ENCODE measurements at regions not wholly inside any gene's neighbourhood (a gene's known extent, or its start where the extent isn't known, plus 50 kb on each side); places are given as distances from the start of the nearest gene placed in this dataset.

- intact Hi-C loops (cut with micrococcal nuclease), result loop anchor here in 1 of 2 donors (10.0 kb wide), 1 partner anchor 508 kb away; no protein-coding TSS in a partner anchor
- no peak overlapping the region for H3K27ac ChIP-seq (ENCODE audit: low read depth in 1 of 2, low read length in 2 of 2)
- no peak overlapping the region for H3K9ac ChIP-seq (ENCODE audit: insufficient read depth, low read length, poor library complexity, severe bottlenecking)
- no peaks in the 10 kb centered on the region for H3K4me1 ChIP-seq (ENCODE audit: control insufficient read depth in 1 of 2, insufficient read depth in 2 of 2, low read length in 2 of 2)
- no peak overlapping the region for H3K4me3 Mint-ChIP-seq
- H3K36me3 ChIP-seq (replicated peaks in 1 of 2; ENCODE audit: control insufficient read depth in 1 of 2, insufficient read depth in 2 of 2, low read length in 2 of 2), result no peaks in the 10 kb centered on the region
- no peak overlapping the region for H3K27ac Mint-ChIP-seq
- no peaks in the 10 kb centered on the region for H3K79me2 ChIP-seq (ENCODE audit: insufficient read depth, low read length)
- peaks cover 34 to 48% (median 38%) of the 10 kb centered on the region in 7 donors for H3K9me3 Mint-ChIP-seq
- TF ChIP-seq, protein P1, sequence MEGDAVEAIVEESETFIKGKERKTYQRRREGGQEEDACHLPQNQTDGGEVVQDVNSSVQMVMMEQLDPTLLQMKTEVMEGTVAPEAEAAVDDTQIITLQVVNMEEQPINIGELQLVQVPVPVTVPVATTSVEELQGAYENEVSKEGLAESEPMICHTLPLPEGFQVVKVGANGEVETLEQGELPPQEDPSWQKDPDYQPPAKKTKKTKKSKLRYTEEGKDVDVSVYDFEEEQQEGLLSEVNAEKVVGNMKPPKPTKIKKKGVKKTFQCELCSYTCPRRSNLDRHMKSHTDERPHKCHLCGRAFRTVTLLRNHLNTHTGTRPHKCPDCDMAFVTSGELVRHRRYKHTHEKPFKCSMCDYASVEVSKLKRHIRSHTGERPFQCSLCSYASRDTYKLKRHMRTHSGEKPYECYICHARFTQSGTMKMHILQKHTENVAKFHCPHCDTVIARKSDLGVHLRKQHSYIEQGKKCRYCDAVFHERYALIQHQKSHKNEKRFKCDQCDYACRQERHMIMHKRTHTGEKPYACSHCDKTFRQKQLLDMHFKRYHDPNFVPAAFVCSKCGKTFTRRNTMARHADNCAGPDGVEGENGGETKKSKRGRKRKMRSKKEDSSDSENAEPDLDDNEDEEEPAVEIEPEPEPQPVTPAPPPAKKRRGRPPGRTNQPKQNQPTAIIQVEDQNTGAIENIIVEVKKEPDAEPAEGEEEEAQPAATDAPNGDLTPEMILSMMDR (IDR thresholded peaks at IDR 0.05), result no peak
- H3K27me3 ChIP-seq (ENCODE audit: control insufficient read depth in 2 of 2, insufficient read depth in 2 of 2, low read length in 2 of 2), result no peaks in the 10 kb centered on the region
- no peak overlapping the region for H2AFZ ChIP-seq (ENCODE audit: insufficient read depth, low read depth, low read length, poor library complexity, severe bottlenecking)
- peaks cover 0 to 3% (median 2%) of the 10 kb centered on the region in 3 donors for H3K27me3 Mint-ChIP-seq (ENCODE audit: low read depth in 3 of 3)
- H3K4me2 ChIP-seq (replicated peaks; ENCODE audit: extremely low read depth, low read length, poor library complexity, severe bottlenecking), result no peak overlapping the region
- no peaks in the 10 kb centered on the region for H3K36me3 Mint-ChIP-seq
- H4K20me1 ChIP-seq (ENCODE audit: insufficient read depth, low read length), result no peaks in the 10 kb centered on the region
- 82% methylated on average over 18 of the region's 19 CpGs for WGBS (ENCODE audit: insufficient coverage)
- no peak overlapping the region for H3K4me3 ChIP-seq (replicated peaks in 1 of 3; ENCODE audit: low read depth in 2 of 3, low read length in 3 of 3)
- no peak for DNase-seq
- no peaks in the 10 kb centered on the region for H3K4me1 Mint-ChIP-seq
- H3K9me3 ChIP-seq (replicated peaks in 1 of 2; ENCODE audit: control insufficient read depth in 1 of 2, insufficient read depth in 1 of 2, low read length in 2 of 2), result peaks cover 47 to 48% of the 10 kb centered on the region in 2 donors
Observed at GRCh38 chr6:168376811-168377483, 57.4 kb upstream of the DACT2 start.

- H3K4me1 ChIP-seq (ENCODE audit: control insufficient read depth in 1 of 2, insufficient read depth in 2 of 2, low read length in 2 of 2), result no peaks in the 10 kb centered on the region
- Mint-ChIP-seq H3K27me3 (ENCODE audit: low read depth in 3 of 3) (peaks cover 0 to 2% (median 1%) of the 10 kb centered on the region in 3 donors), H3K4me1 (no peaks in the 10 kb centered on the region), H3K36me3 (no peaks in the 10 kb centered on the region), H3K9me3 (peaks cover 37 to 52% (median 43%) of the 10 kb centered on the region in 7 donors), H3K4me3 (no peak overlapping the region), H3K27ac (no peak overlapping the region)
- no peaks in the 10 kb centered on the region for H3K27me3 ChIP-seq (ENCODE audit: control insufficient read depth in 2 of 2, insufficient read depth in 2 of 2, low read length in 2 of 2)
- DNase-seq, result no peak
- H3K9me3 ChIP-seq (replicated peaks in 1 of 2; ENCODE audit: control insufficient read depth in 1 of 2, insufficient read depth in 1 of 2, low read length in 2 of 2), result peaks cover 52 to 53% of the 10 kb centered on the region in 2 donors
- 68% methylated on average over 17 of the region's 17 CpGs for WGBS (ENCODE audit: insufficient coverage)
- H3K9ac ChIP-seq (ENCODE audit: insufficient read depth, low read length, poor library complexity, severe bottlenecking), result no peak overlapping the region
- no peak overlapping the region for H3K4me2 ChIP-seq (replicated peaks; ENCODE audit: extremely low read depth, low read length, poor library complexity, severe bottlenecking)
- no peaks in the 10 kb centered on the region for H4K20me1 ChIP-seq (ENCODE audit: insufficient read depth, low read length)
- H3K4me3 ChIP-seq (replicated peaks in 1 of 3; ENCODE audit: low read depth in 2 of 3, low read length in 3 of 3), result no peak overlapping the region
- no peak overlapping the region for H2AFZ ChIP-seq (ENCODE audit: insufficient read depth, low read depth, low read length, poor library complexity, severe bottlenecking)
- intact Hi-C loops (cut with micrococcal nuclease), result loop anchor here in 1 of 2 donors (10.0 kb wide), 1 partner anchor 507 kb away; no protein-coding TSS in a partner anchor
- H3K27ac ChIP-seq (ENCODE audit: low read depth in 1 of 2, low read length in 2 of 2), result no peak overlapping the region
- TF ChIP-seq, protein P1 (IDR thresholded peaks at IDR 0.05), result no peak
- H3K79me2 ChIP-seq (ENCODE audit: insufficient read depth, low read length), result no peaks in the 10 kb centered on the region
- H3K36me3 ChIP-seq (replicated peaks in 1 of 2; ENCODE audit: control insufficient read depth in 1 of 2, insufficient read depth in 2 of 2, low read length in 2 of 2), result no peaks in the 10 kb centered on the region
Observed at GRCh38 chr6:168377484-168377855, 57.9 kb upstream of the DACT2 start.
